Limb (tissue), 2 donors: ENCODE measurements at regions not wholly inside any gene's neighbourhood (a gene's known extent, or its start where the extent isn't known, plus 50 kb on each side); places are given as distances from the start of the nearest gene placed in this dataset.
"Not testable (repeated sequence)": the region's sequence is repeated elsewhere in the genome, so short reads cannot be mapped to it uniquely, and the experiment has no call there.

ENCODE experiments used
- DNase-seq, 2 donors: peaks; one replicate each; pipeline ENCODE4 v3.0.0-alpha.2; 2016; ENCODE audit errors: extremely low spot score in 2 of 2

- peak in 1 of 2 donors; percentile 38 for DNase-seq
Observed at GRCh38 chr6:27096834-27097511, 150.5 kb upstream of the PRSS16 start.

- DNase-seq = no peak
Observed at GRCh38 chr6:27098956-27099355, 148.5 kb upstream of the PRSS16 start.

- no peak for DNase-seq
Observed at GRCh38 chr6:27100921-27101320, 146.6 kb upstream of the PRSS16 start.

- no peak for DNase-seq
Observed at GRCh38 chr6:27101824-27102223, 145.7 kb upstream of the PRSS16 start.

- no peak for DNase-seq
Observed at GRCh38 chr6:27106382-27106781, 141.1 kb upstream of the PRSS16 start.

- no peak for DNase-seq
Observed at GRCh38 chr6:27111743-27112142, 135.8 kb upstream of the PRSS16 start.

GRCh38 chr6:27112974-27113373 lies 134.5 kb upstream of the PRSS16 start:
- no peak for DNase-seq

- DNase-seq = no peak
Observed at GRCh38 chr6:27119329-27119728, 128.2 kb upstream of the PRSS16 start.

GRCh38 chr6:27119761-27120160 lies 127.7 kb upstream of the PRSS16 start:
- no peak for DNase-seq

GRCh38 chr6:27121640-27122039 lies 125.9 kb upstream of the PRSS16 start:
- no peak for DNase-seq

- DNase-seq = no peak
Observed at GRCh38 chr6:27124252-27124657, 123.2 kb upstream of the PRSS16 start.

- no peak for DNase-seq
Observed at GRCh38 chr6:27126046-27126814, 121.3 kb upstream of the PRSS16 start.

GRCh38 chr6:27126815-27127537 lies 120.5 kb upstream of the PRSS16 start:
- DNase-seq = peak; percentile 88 to 94

- DNase-seq = not testable (repeated sequence)
Observed at GRCh38 chr6:27127874-27128273, 119.6 kb upstream of the PRSS16 start.

- no peak for DNase-seq
Observed at GRCh38 chr6:27128311-27129094, 119.0 kb upstream of the PRSS16 start.

- DNase-seq = no peak
Observed at GRCh38 chr6:27129095-27129815, 118.2 kb upstream of the PRSS16 start.

- no peak for DNase-seq
Observed at GRCh38 chr6:27129917-27130316, 117.6 kb upstream of the PRSS16 start.

GRCh38 chr6:27130668-27131428 lies 116.7 kb upstream of the PRSS16 start:
- DNase-seq = no peak

GRCh38 chr6:27132282-27132531 lies 115.3 kb upstream of the PRSS16 start:
- DNase-seq = not testable (repeated sequence)

GRCh38 chr6:27132532-27133280 lies 114.8 kb upstream of the PRSS16 start:
- DNase-seq = peak; percentile 94 to 99
